Common myeloid progenitor, CD34-positive (primary cell): ENCODE measurements at regions not wholly inside any gene's neighbourhood (a gene's known extent, or its start where the extent isn't known, plus 50 kb on each side); places are given as distances from the start of the nearest gene placed in this dataset.
"Not testable (repeated sequence)": the region's sequence is repeated elsewhere in the genome, so short reads cannot be mapped to it uniquely, and the experiment has no call there.

Experiments used
- CTCF ChIA-PET: fragments of 350-600 bp; sonication (Branson Sonifier 250); formaldehyde crosslinking; loops from one replicate; lab custom pipeline; 2021; ENCODE audit warnings: antibody characterized with exemption; lab: Charles Lee
- POLR2A ChIA-PET: fragments of 350-600 bp; sonication (Branson Sonifier 250); formaldehyde crosslinking; loops from one replicate; lab custom pipeline; 2021; ENCODE audit warnings: antibody characterized with exemption; lab: Charles Lee
- DNase-seq, 3 donors: peaks; one replicate each; pipeline versions ENCODE4 v3.0.0 to v3.0.0-alpha.2; 2013
- H3K27ac ChIP-seq, 2 experiments: 1 replicate in 1 of 2; 2 replicates in 1 of 2; pipeline ENCODE4 v1.7.0; 2013; ENCODE audit warnings: inconsistent platforms in 2 of 2, low read length in 2 of 2, mild to moderate bottlenecking in 2 of 2, low read depth in 1 of 2, moderate library complexity in 1 of 2; ENCODE audit not compliant: severe bottlenecking in 2 of 2, insufficient read depth in 1 of 2, poor library complexity in 1 of 2
- H3K27me3 ChIP-seq, 5 experiments: replicated peaks in 2 of 5; 1 replicate in 3 of 5; 2 replicates in 2 of 5; pipeline versions ENCODE4 v1.6.1 to v1.7.0; 2013; ENCODE audit warnings: low read length in 4 of 5, mild to moderate bottlenecking in 2 of 5, moderate library complexity in 2 of 5, inconsistent platforms in 1 of 5; ENCODE audit not compliant: insufficient read depth in 5 of 5, control insufficient read depth in 4 of 5
- H3K36me3 ChIP-seq, 4 experiments: 1 replicate in 2 of 4; 2 replicates in 2 of 4; pipeline versions ENCODE4 v1.6.1 to v1.7.0; 2013; ENCODE audit warnings: low read length in 3 of 4, control low read depth in 1 of 4, mild to moderate bottlenecking in 1 of 4; ENCODE audit not compliant: control insufficient read depth in 4 of 4, insufficient read depth in 4 of 4
- H3K4me1 ChIP-seq, 4 experiments: 1 replicate in 3 of 4; 2 replicates in 1 of 4; pipeline versions ENCODE4 v1.6.1 to v1.7.1; 2013; ENCODE audit warnings: low read length in 3 of 4, mild to moderate bottlenecking in 3 of 4, control low read depth in 1 of 4, inconsistent platforms in 1 of 4, moderate library complexity in 1 of 4; ENCODE audit not compliant: control insufficient read depth in 4 of 4, insufficient read depth in 4 of 4; ENCODE audit errors: control extremely low read depth in 1 of 4
- H3K4me3 ChIP-seq, 7 experiments: 1 replicate in 4 of 7; 2 replicates in 3 of 7; pipeline versions ENCODE4 v1.5.1 to v1.7.0; 2013; ENCODE audit warnings: mild to moderate bottlenecking in 7 of 7, low read length in 6 of 7, moderate library complexity in 6 of 7, inconsistent platforms in 2 of 7, low read depth in 2 of 7, control low read depth in 1 of 7; ENCODE audit not compliant: insufficient read depth in 4 of 7, control insufficient read depth in 1 of 7; ENCODE audit errors: extremely low read depth in 1 of 7
- H3K9me3 ChIP-seq, 5 experiments: 1 replicate in 4 of 5; 2 replicates in 1 of 5; pipeline versions ENCODE4 v1.6.1 to v1.7.1; 2013; ENCODE audit warnings: low read length in 4 of 5, mild to moderate bottlenecking in 2 of 5, inconsistent platforms in 1 of 5, low read depth in 1 of 5, moderate library complexity in 1 of 5; ENCODE audit not compliant: control insufficient read depth in 4 of 5, insufficient read depth in 2 of 5; ENCODE audit errors: control extremely low read depth in 1 of 5
- WGBS: methylation state at CpG from one replicate; pipeline ENCODE4 v1.1.5; 2013; ENCODE audit not compliant: insufficient coverage; 5-methylcytosine and 5-hydroxymethylcytosine counted together

DNA sequence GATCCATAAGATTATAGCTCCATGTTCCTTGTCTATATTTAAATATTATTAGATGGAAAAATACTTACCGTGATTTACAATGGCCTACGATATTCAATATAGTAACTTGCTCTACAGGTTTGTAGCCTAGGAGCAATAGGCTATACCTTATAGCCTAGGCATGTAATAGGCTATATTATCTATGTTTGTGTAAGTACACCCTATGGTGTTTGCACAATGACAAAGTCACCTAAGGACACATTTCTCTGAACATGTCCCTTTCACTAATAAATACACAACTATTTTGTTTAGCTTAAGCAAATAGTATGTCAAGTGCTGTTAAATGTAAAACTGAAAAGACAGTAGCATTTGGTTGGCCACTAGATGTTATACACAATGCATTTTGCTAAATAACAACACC is 248.9 kb upstream of the ADGRL4 start:
- Histone ChIP-seq H3K4me3 (no peak overlapping the region), H3K27me3 (no peaks in the 10 kb centered on the region), H3K27ac (no peak overlapping the region), H3K36me3 (no peaks in the 10 kb centered on the region), H3K9me3 (no peaks in the 10 kb centered on the region), H3K4me1 (no peaks in the 10 kb centered on the region)
- no peak for DNase-seq
- no CpG with 5 or more reads among the region's 2 CpGs for WGBS
- ChIA-PET CTCF (no interaction called here), POLR2A (no interaction called here)

DNA sequence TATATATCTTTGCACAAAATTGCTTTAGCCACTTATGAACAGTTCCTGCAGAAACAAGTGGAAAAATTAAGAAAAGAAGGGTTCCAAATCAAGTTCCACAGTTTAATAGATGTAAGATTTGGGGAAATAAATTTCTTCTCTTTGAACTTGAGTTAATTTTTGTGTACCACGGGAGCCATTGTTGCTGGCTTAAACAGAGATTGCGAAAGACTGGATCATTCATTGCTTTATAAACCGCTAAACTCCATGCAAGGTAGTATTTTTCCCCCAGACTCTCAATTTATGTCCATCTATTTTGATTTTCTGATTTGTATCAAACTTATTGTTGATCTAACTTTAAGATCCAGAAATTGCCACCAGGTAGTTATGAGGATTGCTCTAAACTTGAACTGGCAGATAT is 246.1 kb upstream of the ADGRL4 start:
- no peak for DNase-seq
- CTCF ChIA-PET, result no interaction called here
- no peak overlapping the region for H3K4me3 ChIP-seq
- H3K4me1 ChIP-seq, result no peaks in the 10 kb centered on the region
- POLR2A ChIA-PET, result no interaction called here
- no peaks in the 10 kb centered on the region for H3K27me3 ChIP-seq
- H3K9me3 ChIP-seq, result no peaks in the 10 kb centered on the region
- no peaks in the 10 kb centered on the region for H3K36me3 ChIP-seq
- H3K27ac ChIP-seq, result no peak overlapping the region
- WGBS, result 100% methylated on average over 1 of the region's 3 CpGs

DNA sequence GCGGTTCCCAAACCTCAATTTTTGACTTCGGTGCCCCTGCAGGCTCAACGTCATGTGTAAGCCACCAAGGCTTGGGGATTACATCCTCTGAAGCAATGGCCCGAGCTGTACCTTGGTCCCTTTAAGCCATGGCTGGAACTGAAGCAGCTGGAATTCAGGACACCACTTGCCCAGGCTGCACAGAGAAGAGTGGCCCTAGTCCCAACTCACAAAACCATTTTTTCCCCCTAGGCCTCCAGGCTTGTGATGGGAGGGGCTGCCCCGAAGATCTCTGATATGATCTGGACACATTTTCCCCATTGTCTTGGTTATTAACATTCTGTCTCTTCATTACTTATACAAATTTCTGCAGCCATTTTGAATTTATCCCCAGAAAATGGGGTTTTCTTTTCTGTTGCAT is 233.3 kb upstream of the ADGRL4 start:
- CTCF ChIA-PET, result no interaction called here
- H3K4me3 ChIP-seq, result no peak overlapping the region

DNA sequence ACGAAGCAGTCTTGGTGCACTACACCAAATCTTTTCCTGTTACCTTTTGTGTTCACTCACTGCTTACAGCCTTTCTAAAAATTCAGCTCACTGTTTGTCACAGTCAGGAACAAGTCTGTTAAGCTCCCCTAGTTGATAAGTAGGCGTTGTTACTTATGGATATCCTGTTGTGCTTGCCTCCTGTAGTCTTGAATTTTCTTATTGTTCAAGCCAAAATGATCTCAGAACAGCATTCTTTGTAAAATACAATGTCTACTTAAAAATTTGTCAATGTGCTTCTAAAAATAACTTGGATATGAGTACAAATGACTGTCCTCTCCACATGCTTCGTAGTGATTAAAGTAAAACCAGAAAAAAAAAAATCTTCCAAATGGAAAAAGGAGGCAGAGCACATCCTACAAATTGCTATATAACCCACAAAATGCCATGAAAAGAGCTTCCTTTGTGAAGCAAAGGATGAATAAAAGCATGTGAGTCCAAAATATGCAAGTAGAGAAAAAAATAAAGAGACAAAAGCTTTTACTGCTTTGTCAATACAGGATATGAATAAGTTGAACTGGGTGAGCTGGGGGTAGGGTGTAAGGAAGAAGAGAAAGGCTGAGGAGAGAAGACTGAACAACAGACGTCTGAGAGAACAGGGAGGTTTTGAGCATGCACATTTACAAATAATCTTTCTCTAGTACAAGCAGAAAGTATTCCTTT is 228.9 kb upstream of the ADGRL4 start:
- no peak overlapping the region for H3K27ac ChIP-seq
- POLR2A ChIA-PET, result no interaction called here

More for the DNA sequence above, 233.3 kb upstream of the ADGRL4 start:
- no peak for DNase-seq
- Histone ChIP-seq H3K27me3 (no peaks in the 10 kb centered on the region), H3K9me3 (peaks cover 0 to 2% (median 0%) of the 10 kb centered on the region in 5 experiments), H3K27ac (no peak overlapping the region), H3K36me3 (no peaks in the 10 kb centered on the region), H3K4me1 (no peaks in the 10 kb centered on the region)
- WGBS, result 94% methylated on average over 4 of the region's 5 CpGs
- POLR2A ChIA-PET, result no interaction called here

DNA sequence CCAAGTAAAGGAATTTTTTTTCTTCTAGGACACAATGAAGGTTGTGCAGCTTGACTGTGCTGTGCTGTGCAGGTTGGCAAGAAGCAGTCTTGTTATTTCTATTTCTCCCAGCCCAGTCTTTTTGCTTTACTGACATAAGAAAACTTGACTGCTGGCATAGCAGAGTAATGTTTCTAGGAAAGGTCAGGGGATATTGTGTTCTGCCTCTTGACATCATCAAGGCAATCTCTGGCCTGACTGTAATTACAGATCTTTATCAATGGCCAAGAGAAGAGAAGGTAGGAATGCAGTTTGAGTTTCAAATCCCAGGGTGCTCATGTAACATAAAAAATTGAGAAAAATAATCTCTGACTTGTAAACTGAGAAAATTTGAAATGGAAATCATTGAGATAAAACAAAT is 226.3 kb upstream of the ADGRL4 start:
- CTCF ChIA-PET, result interaction anchor here (1.5 kb wide), 1 partner anchor 8 kb away, joined by 3 read pairs; no protein-coding TSS in a partner anchor
- no peaks in the 10 kb centered on the region for H3K27me3 ChIP-seq

More for the DNA sequence above, 228.9 kb upstream of the ADGRL4 start:
- no peaks in the 10 kb centered on the region for H3K36me3 ChIP-seq
- 0% methylated on average over 1 of the region's 4 CpGs for WGBS
- no peak overlapping the region for H3K4me3 ChIP-seq
- DNase-seq, result no peak
- peaks cover 0 to 2% (median 0%) of the 10 kb centered on the region in 5 experiments for H3K9me3 ChIP-seq
- H3K4me1 ChIP-seq, result no peaks in the 10 kb centered on the region
- CTCF ChIA-PET, result interaction anchor here (1.5 kb wide), 1 partner anchor 10 kb away, joined by 3 read pairs; no protein-coding TSS in a partner anchor
- no peaks in the 10 kb centered on the region for H3K27me3 ChIP-seq

DNA sequence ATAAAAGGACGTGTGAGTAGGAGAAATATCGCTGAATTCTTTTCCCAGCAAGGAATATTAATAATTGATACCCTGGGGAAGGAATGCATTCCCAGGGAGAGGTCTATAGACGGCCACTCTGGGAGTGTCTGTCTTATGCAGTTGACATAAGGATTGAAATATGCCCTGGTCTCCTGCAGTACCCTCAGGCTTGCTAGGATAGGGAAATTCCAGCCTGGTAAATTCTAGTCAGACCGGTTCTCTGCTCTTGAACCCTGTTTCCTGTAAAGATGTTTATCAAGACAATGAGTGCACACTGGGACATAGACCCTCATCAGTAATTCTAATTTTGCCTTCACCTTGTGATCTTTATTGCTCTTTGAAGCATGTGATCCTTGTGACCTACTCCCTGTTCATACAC is 224.2 kb upstream of the ADGRL4 start:
- not testable (repeated sequence) for H3K36me3 ChIP-seq

More for the DNA sequence above, 226.3 kb upstream of the ADGRL4 start:
- POLR2A ChIA-PET, result no interaction called here
- DNase-seq, result no peak
- Histone ChIP-seq H3K9me3 (peaks cover 0 to 1% (median 0%) of the 10 kb centered on the region in 5 experiments), H3K4me3 (no peak overlapping the region), H3K36me3 (no peaks in the 10 kb centered on the region), H3K4me1 (no peaks in the 10 kb centered on the region), H3K27ac (no peak overlapping the region)

DNA sequence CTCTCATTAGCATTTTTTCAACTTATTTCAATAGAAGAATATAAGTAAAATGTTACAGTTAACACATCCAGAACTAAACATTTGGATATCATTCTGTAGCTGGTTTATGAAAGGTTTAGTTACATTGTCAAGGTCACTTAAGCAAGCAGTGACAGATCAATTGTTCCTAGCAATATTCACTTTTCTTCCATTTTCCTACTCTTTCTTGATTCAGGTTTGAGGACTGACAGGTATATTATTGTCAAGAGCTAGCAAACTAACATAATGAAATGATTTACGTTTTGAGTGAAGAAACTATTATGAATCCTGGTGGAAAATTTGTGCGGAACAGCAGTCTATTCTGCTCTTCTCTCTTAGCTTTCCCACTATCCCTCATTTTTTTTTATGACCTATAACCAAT is 220.4 kb upstream of the ADGRL4 start:
- Histone ChIP-seq H3K9me3 (peaks cover 0 to 1% (median 0%) of the 10 kb centered on the region in 5 experiments), H3K36me3 (no peaks in the 10 kb centered on the region), H3K27me3 (no peaks in the 10 kb centered on the region), H3K4me3 (no peak overlapping the region), H3K4me1 (no peaks in the 10 kb centered on the region), H3K27ac (no peak overlapping the region)
- DNase-seq, result no peak
- ChIA-PET POLR2A (no interaction called here), CTCF (no interaction called here)
- 93% methylated on average over 2 of the region's 2 CpGs for WGBS

More for the DNA sequence above, 224.2 kb upstream of the ADGRL4 start:
- H3K27me3 ChIP-seq, H3K4me1 ChIP-seq, DNase-seq, H3K9me3 ChIP-seq, POLR2A ChIA-PET, H3K4me3 ChIP-seq, CTCF ChIA-PET, H3K27ac ChIP-seq: not testable (repeated sequence)
- WGBS, result 96% methylated on average over 4 of the region's 4 CpGs
